Endothelial cell of umbilical vein (primary cell): ENCODE measurements at regions not wholly inside any gene's neighbourhood (a gene's known extent, or its start where the extent isn't known, plus 50 kb on each side); places are given as distances from the start of the nearest gene placed in this dataset.

Source experiments
- BruUV-seq: library from RNA; stranded (reverse); fragments of 400-500 nt; replicated peaks from 2 replicates; lab custom pipeline; 2021; lab: Mats Ljungman, UMichigan
- CTCF ChIA-PET: fragments of 300-600, 350-600 bp; sonication (Branson Sonifier 250); formaldehyde crosslinking; loops from one replicate; lab custom pipeline; 2021; ENCODE audit warnings: antibody characterized with exemption, inconsistent platforms; lab: Charles Lee
- POLR2A ChIA-PET: fragments of 300-600, 350-600 bp; sonication (Branson Sonifier 250); formaldehyde crosslinking; loops from one replicate; lab custom pipeline; 2021; ENCODE audit warnings: antibody characterized with exemption, inconsistent platforms; lab: Charles Lee
- DNase-seq: peaks from one replicate; pipeline ENCODE4 v3.0.0-alpha.2; 2011; ENCODE audit warnings: low read depth, low spot score
- FAIRE-seq: peaks from 2 replicates; lab custom pipeline; 2011; peaks lifted over from hg19 to GRCh38; lab: Jason Lieb, UNC
- H2AFZ ChIP-seq: 2 replicates; pipeline ENCODE4 v1.6.0; 2012; ENCODE audit warnings: low read depth, low read length, control low read depth, inconsistent platforms
- H3K27ac ChIP-seq: 2 replicates; pipeline ENCODE4 v1.5.1; 2011; ENCODE audit warnings: low read depth, mild to moderate bottlenecking, control low read depth, low read length, moderate library complexity; ENCODE audit not compliant: insufficient read depth
- H3K27me3 ChIP-seq, 2 experiments: 2 replicates each; pipeline versions ENCODE4 v1.6.0 to v1.6.1; 2011; ENCODE audit warnings: low read length in 2 of 2, mixed read lengths in 1 of 2; ENCODE audit not compliant: control insufficient read depth in 2 of 2, insufficient read depth in 2 of 2
- H3K36me3 ChIP-seq, 2 experiments: 2 replicates in 1 of 2; 3 replicates in 1 of 2; pipeline ENCODE4 v1.5.1; 2011; ENCODE audit warnings: low read length in 2 of 2, mild to moderate bottlenecking in 1 of 2, moderate library complexity in 1 of 2; ENCODE audit not compliant: control insufficient read depth in 2 of 2, insufficient read depth in 2 of 2; ENCODE audit errors: extremely low read depth in 1 of 2
- H3K4me1 ChIP-seq: 3 replicates; pipeline ENCODE4 v1.5.1; 2011; ENCODE audit warnings: mild to moderate bottlenecking, low read length; ENCODE audit not compliant: control insufficient read depth, insufficient read depth; ENCODE audit errors: extremely low read depth
- H3K4me2 ChIP-seq: 2 replicates; pipeline ENCODE4 v1.6.1; 2011; ENCODE audit warnings: low read length, control low read depth, mixed read lengths; ENCODE audit not compliant: insufficient read depth
- H3K4me3 ChIP-seq, 3 experiments: fragments of 200-600 bp in 1 of 3; sonication (generic), shearing (Covaris generic) in 1 of 3; replicated peaks in 1 of 3; 2 replicates each; pipeline ENCODE4 v1.5.1; 2011 to 2016; ENCODE audit warnings: control low read depth in 3 of 3, low read length in 3 of 3, mild to moderate bottlenecking in 2 of 3, inconsistent platforms in 1 of 3, low read depth in 1 of 3, moderate library complexity in 1 of 3; ENCODE audit not compliant: insufficient read depth in 1 of 3
- H3K79me2 ChIP-seq: 2 replicates; pipeline ENCODE4 v1.6.0; 2012; ENCODE audit warnings: low read length, inconsistent platforms; ENCODE audit not compliant: control insufficient read depth, insufficient read depth
- H3K9ac ChIP-seq: replicated peaks from 2 replicates; pipeline ENCODE3; 2011; ENCODE audit warnings: low read length, control low read depth; ENCODE audit not compliant: insufficient read depth; ENCODE audit errors: extremely low read depth
- H3K9me1 ChIP-seq: replicated peaks from 3 replicates; pipeline ENCODE4 v1.6.0; 2011; ENCODE audit warnings: mild to moderate bottlenecking, low read length; ENCODE audit not compliant: control insufficient read depth, insufficient read depth; ENCODE audit errors: extremely low read depth
- H3K9me3 ChIP-seq: replicated peaks from 2 replicates; pipeline ENCODE4 v1.5.1; 2012; ENCODE audit warnings: low read length, inconsistent platforms; ENCODE audit not compliant: control insufficient read depth, insufficient read depth
- H4K20me1 ChIP-seq: replicated peaks from 2 replicates; pipeline ENCODE3; 2011; ENCODE audit warnings: mild to moderate bottlenecking, low read length; ENCODE audit not compliant: control insufficient read depth, insufficient read depth; ENCODE audit errors: extremely low read depth
- EZH2 ChIP-seq: IDR thresholded peaks from 2 replicates; pipeline ENCODE4 v1.6.1; 2012; ENCODE audit warnings: borderline replicate concordance, low read depth, mild to moderate bottlenecking, moderate library complexity, low read length, inconsistent platforms; ENCODE audit not compliant: severe bottlenecking
- FOS ChIP-seq: IDR thresholded peaks from 2 replicates; pipeline ENCODE4 v1.6.1; 2011; ENCODE audit warnings: mild to moderate bottlenecking, low read length, moderate library complexity, borderline replicate concordance; ENCODE audit not compliant: insufficient read depth
- GATA2 ChIP-seq: IDR thresholded peaks from 2 replicates; pipeline ENCODE4 v1.7.0; 2011; ENCODE audit warnings: low read depth, mild to moderate bottlenecking, moderate library complexity, mixed read lengths, low read length; ENCODE audit not compliant: insufficient read length, insufficient read depth
- JUN ChIP-seq: IDR thresholded peaks from 2 replicates; pipeline ENCODE4 v1.6.1; 2011; ENCODE audit warnings: borderline replicate concordance, low read depth; ENCODE audit not compliant: insufficient read length, insufficient read depth
- MYC ChIP-seq: IDR thresholded peaks from one replicate; pipeline ENCODE4 v1.6.1; 2011; ENCODE audit warnings: mild to moderate bottlenecking, low read depth, low read length
- POLR2A ChIP-seq: IDR thresholded peaks from 2 replicates; pipeline ENCODE4 v1.6.1; 2012; ENCODE audit warnings: low read depth, mild to moderate bottlenecking, control low read depth, low read length
- POLR2AphosphoS5 ChIP-seq: IDR thresholded peaks from 2 replicates; pipeline ENCODE4 v1.6.1; 2012; ENCODE audit warnings: low read depth, mild to moderate bottlenecking, control low read depth, low read length, moderate library complexity; ENCODE audit not compliant: insufficient read depth
- dilution Hi-C: fragments of 300-500 bp; cut with MboI; formaldehyde crosslinking; loops from one replicate; pipeline ENCODE4 v1.15.0; 2019; ENCODE audit warnings: low sequenced_read_pairs; ENCODE audit not compliant: extremely low pct_ligation_motif_present
- intact Hi-C: fragments of 100-400 bp; cut with micrococcal nuclease; formaldehyde crosslinking; loops from one replicate; pipeline ENCODE4 v1.10.0; 2022
- TF ChIP-seq, protein P1 (sequence below), 2 donors: IDR thresholded peaks; 1 replicate in 1 of 2; 2 replicates in 1 of 2; pipeline ENCODE4 v1.5.1; 2011; ENCODE audit warnings: low read length in 2 of 2, mild to moderate bottlenecking in 2 of 2, moderate library complexity in 2 of 2, control low read depth in 1 of 2, inconsistent platforms in 1 of 2, low read depth in 1 of 2; ENCODE audit not compliant: insufficient read depth in 1 of 2; ENCODE audit errors: extremely low read depth in 1 of 2
- TF ChIP-seq, protein P2 (sequence below): IDR thresholded peaks from 2 replicates; pipeline ENCODE4 v1.6.1; 2011; ENCODE audit not compliant: insufficient read depth, insufficient read length

GRCh38 chr7:84647797-84648757 lies 453.5 kb upstream of the SEMA3A start:
- no peaks in the 10 kb centered on the region for H3K27me3 ChIP-seq
- H3K4me1 ChIP-seq = peaks cover 9% of the 10 kb centered on the region
- no peaks in the 10 kb centered on the region for H3K36me3 ChIP-seq
- H3K79me2 ChIP-seq = no peaks in the 10 kb centered on the region
- dilution Hi-C loops = no loop called here
- H3K4me2 ChIP-seq = no peak overlapping the region
- intact Hi-C loops = no loop called here
- ChIA-PET CTCF (interaction anchor here (0.5 to 6.0 kb wide), 17 partner anchors 10 to 817 kb away, joined by 3 to 37 read pairs (median 3); no protein-coding TSS in a partner anchor), POLR2A (interaction anchor here (0.5 to 2.4 kb wide), 3 partner anchors 10 to 485 kb away, joined by 3 to 8 read pairs (median 4); no protein-coding TSS in a partner anchor)
- peak overlapping the region; percentile 27 for H2AFZ ChIP-seq
- TF ChIP-seq JUN (no peak), FOS (no peak), POLR2A (no peak), GATA2 (no peak), EZH2 (no peak), POLR2AphosphoS5 (no peak), MYC (no peak)
- TF ChIP-seq, protein P1, sequence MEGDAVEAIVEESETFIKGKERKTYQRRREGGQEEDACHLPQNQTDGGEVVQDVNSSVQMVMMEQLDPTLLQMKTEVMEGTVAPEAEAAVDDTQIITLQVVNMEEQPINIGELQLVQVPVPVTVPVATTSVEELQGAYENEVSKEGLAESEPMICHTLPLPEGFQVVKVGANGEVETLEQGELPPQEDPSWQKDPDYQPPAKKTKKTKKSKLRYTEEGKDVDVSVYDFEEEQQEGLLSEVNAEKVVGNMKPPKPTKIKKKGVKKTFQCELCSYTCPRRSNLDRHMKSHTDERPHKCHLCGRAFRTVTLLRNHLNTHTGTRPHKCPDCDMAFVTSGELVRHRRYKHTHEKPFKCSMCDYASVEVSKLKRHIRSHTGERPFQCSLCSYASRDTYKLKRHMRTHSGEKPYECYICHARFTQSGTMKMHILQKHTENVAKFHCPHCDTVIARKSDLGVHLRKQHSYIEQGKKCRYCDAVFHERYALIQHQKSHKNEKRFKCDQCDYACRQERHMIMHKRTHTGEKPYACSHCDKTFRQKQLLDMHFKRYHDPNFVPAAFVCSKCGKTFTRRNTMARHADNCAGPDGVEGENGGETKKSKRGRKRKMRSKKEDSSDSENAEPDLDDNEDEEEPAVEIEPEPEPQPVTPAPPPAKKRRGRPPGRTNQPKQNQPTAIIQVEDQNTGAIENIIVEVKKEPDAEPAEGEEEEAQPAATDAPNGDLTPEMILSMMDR (IDR thresholded peaks at IDR 0.05; ENCODE audit: extremely low read depth in 1 of 2, insufficient read depth in 1 of 2, low read depth in 1 of 2, low read length in 2 of 2) = no peak
- TF ChIP-seq, protein P2, sequence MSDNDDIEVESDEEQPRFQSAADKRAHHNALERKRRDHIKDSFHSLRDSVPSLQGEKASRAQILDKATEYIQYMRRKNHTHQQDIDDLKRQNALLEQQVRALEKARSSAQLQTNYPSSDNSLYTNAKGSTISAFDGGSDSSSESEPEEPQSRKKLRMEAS = no peak
- no peak overlapping the region for H3K27ac ChIP-seq
- no peaks in the 10 kb centered on the region for H3K9me1 ChIP-seq
- H3K9me3 ChIP-seq = no peaks in the 10 kb centered on the region
- peak; percentile 70 for DNase-seq
- H3K4me3 ChIP-seq = no peak overlapping the region
- no TSS peak for BruUV-seq
- no peaks in the 10 kb centered on the region for H4K20me1 ChIP-seq
- FAIRE-seq = no peak
- H3K9ac ChIP-seq = no peak overlapping the region
